ENCODE measurements at regions not wholly inside any gene's neighbourhood (a gene's known extent, or its start where the extent isn't known, plus 50 kb on each side); places are given as distances from the start of the nearest gene placed in this dataset.

GRCh38 chr7:115831371-115831770, 199.2 kb downstream of the TFEC start:
- WGBS, 4 donors: 38 to 68% (median 52%) methylated on average over 1 of the region's 1 CpG
- H3K4me1 ChIP-seq: no peaks in the 10 kb centered on the region
- H3K27me3 ChIP-seq: no peaks in the 10 kb centered on the region
- H3K4me3 ChIP-seq: no peak overlapping the region
- H3K9me3 ChIP-seq: no peaks in the 10 kb centered on the region
- no peak overlapping the region for H3K27ac ChIP-seq
- no peak for TF ChIP-seq POLR2A (IDR thresholded peaks at IDR 0.05)
- TF ChIP-seq, protein P1, sequence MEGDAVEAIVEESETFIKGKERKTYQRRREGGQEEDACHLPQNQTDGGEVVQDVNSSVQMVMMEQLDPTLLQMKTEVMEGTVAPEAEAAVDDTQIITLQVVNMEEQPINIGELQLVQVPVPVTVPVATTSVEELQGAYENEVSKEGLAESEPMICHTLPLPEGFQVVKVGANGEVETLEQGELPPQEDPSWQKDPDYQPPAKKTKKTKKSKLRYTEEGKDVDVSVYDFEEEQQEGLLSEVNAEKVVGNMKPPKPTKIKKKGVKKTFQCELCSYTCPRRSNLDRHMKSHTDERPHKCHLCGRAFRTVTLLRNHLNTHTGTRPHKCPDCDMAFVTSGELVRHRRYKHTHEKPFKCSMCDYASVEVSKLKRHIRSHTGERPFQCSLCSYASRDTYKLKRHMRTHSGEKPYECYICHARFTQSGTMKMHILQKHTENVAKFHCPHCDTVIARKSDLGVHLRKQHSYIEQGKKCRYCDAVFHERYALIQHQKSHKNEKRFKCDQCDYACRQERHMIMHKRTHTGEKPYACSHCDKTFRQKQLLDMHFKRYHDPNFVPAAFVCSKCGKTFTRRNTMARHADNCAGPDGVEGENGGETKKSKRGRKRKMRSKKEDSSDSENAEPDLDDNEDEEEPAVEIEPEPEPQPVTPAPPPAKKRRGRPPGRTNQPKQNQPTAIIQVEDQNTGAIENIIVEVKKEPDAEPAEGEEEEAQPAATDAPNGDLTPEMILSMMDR (IDR thresholded peaks at IDR 0.05): no peak
- intact Hi-C loops (cut with DNase I): no loop called here
- DNase-seq (no peak), ATAC-seq (no peak)
- H3K36me3 ChIP-seq: no peaks in the 10 kb centered on the region

DNA sequence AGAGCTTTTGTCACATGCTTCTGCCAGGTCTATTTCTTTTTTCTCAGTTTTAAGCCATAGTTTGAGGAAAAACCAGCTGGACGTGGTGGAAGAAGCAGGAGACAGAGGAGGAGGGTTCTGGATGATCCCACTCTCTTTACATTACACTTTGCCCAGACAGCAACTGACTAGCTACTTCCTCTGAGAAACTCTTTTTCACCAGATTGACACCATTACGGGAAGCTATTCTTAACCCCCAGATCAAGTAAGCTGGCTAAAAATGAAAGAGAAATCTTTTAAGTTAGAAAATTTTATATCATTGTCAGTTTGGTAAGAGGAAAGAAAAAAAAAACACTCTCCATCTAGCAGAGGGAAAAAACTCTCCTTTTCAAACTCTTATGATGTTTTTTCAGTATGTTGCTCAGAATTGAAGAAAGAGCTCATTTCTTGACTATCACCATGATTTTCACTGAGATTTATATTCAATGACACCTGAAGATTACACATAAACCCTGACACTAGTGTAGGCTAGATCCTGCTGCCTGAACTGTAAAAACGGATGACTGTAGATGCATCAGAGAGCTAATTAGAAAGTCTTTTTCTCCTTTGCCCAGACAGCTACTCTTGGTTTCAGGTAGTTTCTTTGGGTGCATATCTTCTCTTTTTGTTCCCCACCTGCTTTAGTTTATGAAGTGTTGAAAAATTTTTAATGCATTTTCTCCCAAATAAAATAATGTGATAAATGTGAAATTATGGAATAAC, 203.1 kb downstream of the TFEC start:
- 58 to 68% (median 61%) methylated on average over 3 of the region's 3 CpGs for WGBS, 4 donors
- H3K36me3 ChIP-seq: no peaks in the 10 kb centered on the region
- H3K9me3 ChIP-seq: no peaks in the 10 kb centered on the region
- ATAC-seq (no peak), DNase-seq (no peak)
- TF ChIP-seq, protein P1 (IDR thresholded peaks at IDR 0.05): no peak
- TF ChIP-seq POLR2A (IDR thresholded peaks at IDR 0.05): no peak
- no peaks in the 10 kb centered on the region for H3K4me1 ChIP-seq
- H3K27ac ChIP-seq: no peak overlapping the region
- intact Hi-C loops (cut with DNase I): no loop called here
- no peak overlapping the region for H3K4me3 ChIP-seq
- no peaks in the 10 kb centered on the region for H3K27me3 ChIP-seq

DNA sequence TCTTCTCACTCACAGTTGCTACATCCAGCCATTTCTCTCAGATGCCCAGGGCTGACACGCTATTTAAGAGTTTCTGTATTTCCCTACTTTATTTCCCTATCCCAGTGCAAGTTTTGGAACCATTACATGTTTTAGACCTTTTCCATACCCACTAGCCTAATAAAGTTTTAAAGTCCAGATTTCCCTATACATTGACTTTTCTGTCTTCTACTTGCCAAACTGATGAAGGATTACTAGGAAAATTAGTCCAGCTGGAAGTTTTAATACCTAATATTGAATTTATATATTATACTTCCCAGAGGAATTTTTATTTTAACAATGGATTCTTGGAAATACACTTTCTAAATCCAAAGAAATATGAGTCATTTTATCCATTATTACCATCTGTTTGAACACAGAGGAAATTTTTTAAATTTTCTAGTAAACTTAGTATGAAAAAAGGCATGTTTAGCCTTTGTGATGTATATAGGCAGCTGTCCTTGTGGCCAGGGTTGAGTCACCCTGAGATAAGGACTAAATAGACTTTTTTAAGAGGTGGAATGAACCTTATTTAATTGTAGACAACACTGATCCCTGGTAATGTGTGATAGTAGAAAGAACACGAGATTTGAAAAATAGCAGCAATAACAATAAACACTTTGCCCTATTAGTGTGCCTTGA, 205.0 kb downstream of the TFEC start:
- no peak overlapping the region for H3K27ac ChIP-seq
- no peak for TF ChIP-seq POLR2A (IDR thresholded peaks at IDR 0.05)
- TF ChIP-seq, protein P1 (IDR thresholded peaks at IDR 0.05): no peak
- H3K4me3 ChIP-seq: no peak overlapping the region
- no peaks in the 10 kb centered on the region for H3K9me3 ChIP-seq
- intact Hi-C loops (cut with DNase I): no loop called here
- no peak for DNase-seq
- no peaks in the 10 kb centered on the region for H3K27me3 ChIP-seq
- WGBS, 4 donors: 74 to 83% (median 82%) methylated on average over 2 of the region's 2 CpGs
- no peaks in the 10 kb centered on the region for H3K4me1 ChIP-seq
- no peak for ATAC-seq
- H3K36me3 ChIP-seq: no peaks in the 10 kb centered on the region

- DNase-seq (no peak), ATAC-seq (no peak)
- Histone ChIP-seq H3K36me3 (no peaks in the 10 kb centered on the region), H3K27me3 (peaks cover 0 to 6% (median 0%) of the 10 kb centered on the region in 9 donors), H3K4me1 (no peaks in the 10 kb centered on the region), H3K9me3 (no peaks in the 10 kb centered on the region), H3K4me3 (no peak overlapping the region), H3K27ac (no peak overlapping the region)
- WGBS, 4 donors: 66 to 76% (median 72%) methylated on average over 2 of the region's 2 CpGs
- TF ChIP-seq, protein P1 (IDR thresholded peaks at IDR 0.05): no peak
- no peak for TF ChIP-seq POLR2A (IDR thresholded peaks at IDR 0.05)
- intact Hi-C loops (cut with DNase I): no loop called here
Observed at GRCh38 chr7:115822801-115823200, 207.8 kb downstream of the TFEC start.

Measured in heart left ventricle (tissue), 16 donors.